ENCODE measurements at regions not wholly inside any gene's neighbourhood (a gene's known extent, or its start where the extent isn't known, plus 50 kb on each side); places are given as distances from the start of the nearest gene placed in this dataset.

GRCh38 chr5:124645396-124645795, 101.0 kb downstream of the ZNF608 start:
- no peak for DNase-seq (ENCODE audit: low read depth in 2 of 2)

- no peak for DNase-seq (ENCODE audit: low read depth in 2 of 2)
Measured at GRCh38 chr5:124644582-124644981, 101.9 kb downstream of the ZNF608 start.

GRCh38 chr5:124644138-124644537, 102.3 kb downstream of the ZNF608 start:
- DNase-seq (ENCODE audit: low read depth in 2 of 2), result no peak

DNA sequence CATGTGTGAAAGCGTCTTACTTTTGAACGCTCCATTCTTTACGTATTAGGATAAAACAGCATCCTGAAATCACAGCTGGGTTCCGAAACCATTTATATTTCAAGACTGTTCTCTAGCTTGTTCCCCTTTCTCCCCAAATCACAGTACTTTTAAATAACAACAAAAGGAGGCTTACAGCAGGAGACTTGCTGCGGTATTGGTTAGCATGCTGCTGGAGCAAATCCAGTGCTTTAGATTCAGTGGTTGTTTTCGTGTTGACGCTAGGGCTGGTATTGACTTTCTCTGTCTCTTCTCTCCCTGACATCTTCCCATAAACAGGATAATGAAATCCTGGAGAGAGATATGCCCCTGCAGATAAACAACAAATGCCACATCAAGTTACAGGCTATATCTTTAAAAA, 103.1 kb downstream of the ZNF608 start:
- no peak for DNase-seq (ENCODE audit: low read depth in 2 of 2)

DNA sequence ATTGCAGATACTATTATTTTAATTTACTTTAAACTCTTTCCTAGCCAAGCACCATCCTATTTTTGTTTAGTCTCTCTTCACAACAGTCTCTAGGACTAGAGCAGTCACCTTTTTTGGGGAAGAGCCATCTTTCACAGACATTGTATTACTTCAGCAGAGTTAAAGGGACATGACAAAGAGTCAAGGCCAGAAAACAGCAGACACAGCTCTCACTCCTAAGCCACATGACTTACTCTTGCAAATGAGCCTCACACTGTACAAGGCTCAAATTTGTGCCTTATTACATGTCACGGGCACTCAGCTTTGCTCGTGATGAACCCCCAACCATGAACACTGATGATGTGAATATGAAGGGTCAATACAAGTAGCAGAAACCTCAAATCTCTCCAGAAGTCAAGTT, 104.3 kb downstream of the ZNF608 start:
- DNase-seq (ENCODE audit: low read depth in 2 of 2), result no peak

DNA sequence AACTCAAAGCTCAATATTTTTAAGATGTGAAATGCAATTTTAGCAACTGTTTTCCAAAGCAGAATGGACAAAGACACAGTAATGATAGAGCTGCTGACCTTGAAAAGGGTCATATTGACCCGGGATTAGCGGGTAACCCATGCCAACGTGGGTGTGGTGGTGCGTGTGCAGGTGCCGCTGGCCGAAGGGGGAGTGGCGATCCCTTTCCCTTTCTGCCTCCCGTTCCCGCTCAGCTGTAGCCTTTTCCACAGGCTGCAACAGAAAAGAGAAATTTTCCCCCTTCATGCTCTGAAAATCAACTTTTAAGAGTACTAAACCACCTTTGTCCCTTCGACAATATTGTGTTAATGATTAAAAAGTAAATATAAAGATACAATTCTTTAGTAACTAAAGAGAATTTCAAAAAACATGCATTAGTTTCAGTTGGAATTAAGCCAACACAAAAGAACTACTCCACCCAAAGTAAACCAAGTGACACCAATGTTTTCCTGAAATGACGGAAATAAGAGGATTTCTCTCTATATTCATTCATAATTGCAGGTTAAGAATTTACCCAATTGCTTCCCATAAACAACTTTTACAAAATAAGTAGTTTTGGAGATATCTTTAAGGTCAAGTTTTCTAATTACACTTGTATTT, 105.2 kb downstream of the ZNF608 start:
- no peak for DNase-seq (ENCODE audit: low read depth in 2 of 2)

- no peak for DNase-seq (ENCODE audit: low read depth in 2 of 2)
Measured at GRCh38 chr5:124639095-124639665, 107.3 kb downstream of the ZNF608 start.

DNA sequence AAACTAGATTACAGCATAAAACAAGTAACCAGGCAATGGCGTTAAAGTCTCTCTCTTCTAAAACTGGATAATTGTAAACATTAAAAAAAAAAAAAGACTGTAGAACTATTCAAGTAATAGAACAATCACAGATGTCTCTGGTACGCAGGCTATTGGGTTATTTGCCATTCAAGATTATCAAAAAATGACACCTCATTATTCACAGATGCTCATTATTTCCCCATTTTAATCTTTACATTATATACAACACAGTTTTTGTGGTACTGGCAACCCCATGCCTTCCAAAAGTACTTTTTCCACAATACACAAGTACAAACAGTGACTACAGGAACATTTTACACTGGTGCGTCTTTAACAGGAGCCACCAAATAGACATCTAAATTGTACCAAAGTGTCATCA, 109.4 kb downstream of the ZNF608 start:
- no peak for DNase-seq (ENCODE audit: low read depth in 2 of 2)

GRCh38 chr5:124634741-124635323, 111.6 kb downstream of the ZNF608 start:
- DNase-seq (ENCODE audit: low read depth in 2 of 2), result no peak

DNA sequence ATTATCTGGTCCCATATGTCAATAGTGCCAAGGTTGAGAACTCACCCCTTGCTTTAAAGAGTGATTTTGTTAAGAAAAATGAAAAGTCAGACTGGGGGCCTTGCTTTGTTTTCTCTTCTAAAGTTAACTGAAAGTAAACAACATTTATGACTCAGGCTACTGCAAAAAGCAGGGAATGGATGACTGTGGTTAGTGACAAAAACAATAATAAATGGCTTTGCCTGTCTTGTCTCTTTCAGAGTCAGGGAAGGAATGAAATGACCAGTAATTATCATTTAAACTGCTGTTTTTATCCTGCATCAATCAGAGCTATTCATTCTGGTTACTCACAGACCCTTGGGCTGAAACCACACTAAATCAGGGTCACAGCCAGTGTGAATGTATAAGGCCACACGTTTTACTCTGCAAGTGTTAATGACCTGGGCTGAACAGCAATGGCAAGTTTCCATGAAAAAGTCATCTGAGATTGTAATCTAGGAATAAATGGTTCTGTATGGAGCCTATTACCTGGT, 112.2 kb downstream of the ZNF608 start:
- no peak for DNase-seq (ENCODE audit: low read depth in 2 of 2)

DNA sequence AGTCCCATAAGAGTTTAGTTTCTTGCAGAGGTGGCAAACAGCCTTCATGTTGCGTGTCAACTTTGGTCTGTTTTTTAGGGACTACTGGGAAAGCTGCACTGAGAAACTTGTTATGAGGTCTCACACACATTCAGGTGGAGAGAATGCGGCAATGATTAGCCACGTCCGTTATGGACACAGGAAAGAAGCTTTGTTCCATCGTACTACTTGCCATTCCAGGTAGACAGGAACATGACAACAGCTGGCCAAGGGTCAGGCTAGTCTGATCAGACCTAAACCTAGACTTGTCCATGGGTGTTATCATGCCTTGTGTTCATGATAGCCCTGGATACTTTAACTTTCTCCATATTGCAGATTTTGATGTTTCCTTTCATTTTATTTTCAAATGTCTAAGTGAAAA, 113.2 kb downstream of the ZNF608 start:
- no peak for DNase-seq (ENCODE audit: low read depth in 2 of 2)

DNA sequence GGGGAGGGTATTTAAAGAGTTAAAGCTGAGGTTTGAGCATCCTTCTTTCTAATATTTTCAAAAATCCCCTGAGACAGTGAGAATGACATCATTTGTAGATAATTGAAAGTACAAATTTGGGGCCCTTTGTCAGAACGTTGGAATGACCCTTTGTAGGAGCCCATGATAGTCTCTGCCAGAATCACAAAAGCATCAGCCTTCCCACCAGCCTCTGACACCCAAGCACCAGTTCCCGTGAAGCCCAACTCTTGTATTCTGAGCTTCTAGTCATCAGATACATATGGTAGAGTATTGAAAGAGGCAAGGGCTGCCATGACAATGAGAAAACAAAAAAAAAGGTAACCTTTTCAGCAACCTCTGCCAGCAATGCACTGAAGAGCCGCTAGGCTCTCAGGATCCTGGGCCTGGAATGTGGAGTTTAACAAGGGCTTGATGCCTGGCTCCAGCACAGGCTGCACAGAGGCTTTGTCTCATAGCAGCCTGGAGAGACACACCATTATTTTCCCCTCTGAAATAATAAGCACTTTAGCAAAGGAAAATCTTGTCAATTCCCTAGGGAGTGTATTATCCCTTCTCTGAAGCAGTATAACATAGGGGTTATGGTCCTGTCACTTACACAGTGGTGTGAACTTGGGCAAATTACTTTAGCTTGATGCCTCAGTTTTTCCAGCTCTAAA, 114.4 kb downstream of the ZNF608 start:
- DNase-seq (ENCODE audit: low read depth in 2 of 2), result no peak

DNA sequence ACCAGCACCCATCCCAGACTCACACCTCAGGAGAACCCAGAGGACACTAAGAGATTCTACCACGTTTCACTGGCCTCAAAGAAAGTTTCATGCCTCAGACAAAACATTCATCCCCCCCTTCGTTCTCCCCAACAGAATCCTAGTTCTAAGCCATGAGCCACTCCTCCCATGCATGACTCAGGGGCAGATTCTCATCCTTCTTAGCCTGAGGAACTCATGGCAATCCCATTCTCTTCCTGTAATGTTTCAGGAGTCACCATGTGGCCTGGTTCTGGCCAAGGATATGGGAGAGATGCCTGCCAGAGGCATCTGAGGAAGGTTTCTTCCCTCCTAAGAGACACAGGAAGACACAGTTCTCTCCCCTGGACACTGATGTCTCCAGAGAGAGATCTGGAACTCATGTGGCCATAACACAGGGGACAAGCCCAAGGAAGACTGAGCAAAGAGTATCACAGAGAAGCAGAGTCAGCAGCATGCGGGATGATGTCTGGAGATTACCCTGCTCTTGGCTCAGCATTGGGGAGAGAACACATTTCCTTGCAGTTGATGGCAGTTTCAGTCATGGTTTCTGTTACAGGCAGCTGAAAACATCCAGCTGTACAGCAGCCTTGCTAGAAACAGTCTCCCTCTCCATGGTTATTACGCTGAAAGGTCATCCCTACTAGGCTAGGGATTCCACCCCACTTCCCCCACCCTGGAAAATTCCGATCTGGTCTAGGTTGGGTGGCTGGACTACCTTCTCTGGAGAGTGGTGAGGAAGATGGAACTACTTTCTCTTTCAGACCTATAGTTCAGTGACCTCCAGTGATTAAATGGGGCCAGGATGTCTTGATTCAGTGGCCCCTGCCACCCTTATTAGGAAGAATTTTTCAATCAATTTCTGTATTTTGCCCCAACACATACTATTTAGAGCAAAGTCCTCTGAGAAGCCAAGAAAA, 115.4 kb downstream of the ZNF608 start:
- DNase-seq (ENCODE audit: low read depth in 2 of 2), result no peak

DNA sequence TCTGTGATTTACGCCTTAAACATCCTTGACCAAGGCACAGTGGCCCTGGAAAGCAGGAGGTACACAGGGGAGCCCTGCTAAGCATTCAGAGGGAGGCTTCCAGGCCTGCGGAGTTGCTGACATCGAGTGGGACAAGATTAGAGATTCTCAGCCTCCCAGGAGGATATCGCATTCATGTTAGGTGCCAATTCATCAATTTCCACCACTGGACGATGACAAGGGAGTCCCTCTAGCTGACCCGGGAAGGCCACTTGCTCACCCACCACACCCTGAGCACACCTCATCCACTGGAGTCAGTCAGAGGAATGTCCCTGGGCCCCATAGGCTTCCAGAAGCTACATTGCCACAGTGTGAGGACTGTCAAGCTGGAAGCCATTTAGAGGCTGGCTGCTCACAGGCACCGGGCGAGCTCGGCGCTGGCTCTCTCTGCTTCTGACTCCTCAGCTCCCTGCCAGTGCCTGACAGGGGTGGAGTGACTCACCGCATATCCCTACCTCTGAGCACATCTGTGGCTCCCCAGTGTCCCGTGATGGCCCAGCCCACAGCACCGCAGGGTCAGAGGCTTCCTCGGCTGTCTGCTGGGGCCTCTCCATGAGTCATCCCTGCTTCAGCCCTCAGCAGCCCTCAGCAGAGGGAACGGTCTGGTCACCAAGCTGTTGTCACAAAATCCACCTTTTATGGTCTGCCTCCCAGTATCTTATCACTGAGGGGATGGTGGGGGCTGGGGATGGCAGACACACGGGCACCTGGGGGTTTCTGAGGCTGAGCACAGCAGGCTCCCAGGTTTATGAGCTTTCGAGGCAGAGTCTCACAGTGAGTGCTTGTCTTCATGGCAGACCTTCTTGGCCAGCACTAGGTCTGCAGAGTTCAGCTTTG, 117.5 kb downstream of the ZNF608 start:
- DNase-seq (ENCODE audit: low read depth in 2 of 2), result no peak

DNA sequence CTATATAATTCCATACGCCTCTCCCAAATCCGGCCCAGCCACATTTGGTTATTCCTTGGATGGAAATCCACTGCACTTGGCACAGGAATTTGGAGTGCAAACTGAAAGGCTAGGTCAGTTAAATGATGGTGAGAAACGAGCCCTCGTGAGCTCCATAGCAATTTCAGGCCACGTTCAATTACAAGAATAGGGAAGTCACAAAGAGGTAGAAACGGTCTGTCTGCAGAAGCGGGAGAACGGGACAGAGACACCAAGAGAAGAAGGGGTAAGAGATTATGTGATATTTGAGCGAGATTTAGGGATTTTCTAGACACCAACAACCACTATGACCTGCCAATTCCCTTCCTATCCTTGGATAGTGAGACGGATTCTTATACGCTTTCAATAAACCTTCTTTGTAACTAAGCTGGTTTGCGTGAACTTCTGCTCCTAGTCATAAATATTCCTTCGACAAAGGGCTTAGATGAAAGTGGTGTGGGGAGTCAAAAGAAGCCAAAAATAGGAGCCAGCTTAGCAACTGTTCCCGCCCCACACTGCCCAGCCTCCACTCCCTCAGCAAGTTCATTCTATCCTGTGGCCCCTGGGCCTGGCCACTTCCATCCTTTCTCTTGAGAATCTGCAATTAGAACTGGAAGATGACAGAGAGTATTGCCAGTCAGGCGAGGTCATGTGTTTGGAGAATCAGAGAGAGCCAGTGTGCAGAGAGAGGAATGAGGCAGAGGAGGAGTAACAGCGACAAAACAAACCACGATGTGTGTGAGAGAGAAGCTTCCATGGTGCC, 118.4 kb downstream of the ZNF608 start:
- DNase-seq (ENCODE audit: low read depth in 2 of 2), result no peak

DNA sequence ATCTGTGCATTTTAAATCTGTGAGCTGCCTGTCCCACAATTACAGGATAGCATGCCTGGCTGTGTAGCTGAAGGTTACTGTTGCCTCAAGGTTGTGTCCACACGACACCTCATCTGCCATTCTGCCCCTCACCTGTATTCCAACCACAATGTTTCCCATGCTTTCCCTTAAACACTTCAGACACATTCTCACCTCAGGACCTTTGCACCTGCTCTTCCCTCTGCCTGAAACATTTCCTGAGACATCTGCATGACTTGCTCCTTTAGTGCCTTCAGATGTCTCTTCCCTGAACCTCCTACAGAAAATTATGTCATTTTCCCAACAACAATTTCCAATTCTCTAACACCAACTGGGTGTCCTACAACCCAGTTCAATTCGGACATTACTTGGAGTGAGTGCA, 120.4 kb downstream of the ZNF608 start:
- DNase-seq (ENCODE audit: low read depth in 2 of 2), result no peak

DNA sequence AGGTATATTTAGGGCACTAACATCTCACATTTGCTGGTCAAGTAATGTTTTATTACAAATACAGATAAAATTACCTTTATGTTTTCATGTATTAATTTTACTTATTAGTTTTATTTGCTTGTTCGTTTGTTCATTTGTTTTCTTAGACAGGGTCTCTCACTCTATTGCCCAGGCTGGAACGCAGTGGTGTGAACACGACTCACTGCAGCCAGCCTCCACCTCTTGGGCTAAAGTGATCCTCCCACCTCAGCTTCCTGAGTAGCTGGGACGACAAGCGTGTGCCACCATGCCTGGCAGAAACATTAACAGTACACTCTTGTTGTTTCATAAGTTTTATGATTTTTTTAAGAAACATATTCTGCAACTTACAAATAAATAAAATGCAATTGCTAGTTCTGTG, 123.2 kb downstream of the ZNF608 start:
- no peak for DNase-seq (ENCODE audit: low read depth in 2 of 2)

DNA sequence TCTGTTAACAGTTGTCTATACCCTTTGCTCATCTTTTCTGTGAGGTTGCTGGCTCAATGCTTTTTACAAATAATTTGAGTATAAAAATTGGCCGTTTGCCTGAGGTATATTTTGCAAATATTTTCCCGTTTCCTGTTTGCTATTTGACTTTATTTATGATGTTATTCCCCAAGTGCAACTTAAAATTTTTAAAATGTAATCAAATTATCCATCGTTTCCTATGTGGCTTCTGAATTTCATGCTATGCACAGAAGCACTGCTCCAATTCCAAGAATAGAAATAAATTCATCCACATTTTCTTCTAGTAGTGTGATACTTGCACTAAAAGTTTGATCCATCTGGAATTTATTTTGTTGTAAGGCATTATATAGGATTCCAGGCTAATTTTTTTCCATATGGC, 123.6 kb downstream of the ZNF608 start:
- DNase-seq (ENCODE audit: low read depth in 2 of 2), result no peak

DNA sequence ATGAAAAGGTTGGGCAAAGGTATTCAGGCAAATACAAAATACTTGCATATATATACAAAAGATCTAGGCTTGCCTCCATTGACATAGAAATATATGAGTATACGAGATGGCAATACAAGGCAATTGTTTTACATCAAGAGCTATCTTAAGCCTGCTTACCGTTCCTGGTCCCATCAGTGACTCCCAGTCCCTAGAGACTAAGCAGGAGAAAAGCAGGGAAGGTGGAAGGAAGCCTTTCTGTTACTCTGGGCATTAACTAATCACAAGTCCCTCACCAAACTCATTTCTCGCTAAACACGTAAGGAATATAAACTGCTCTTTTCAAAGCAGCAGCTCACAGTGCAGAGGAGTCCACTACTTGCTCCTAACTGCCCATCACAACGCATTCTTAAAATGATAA, 125.2 kb downstream of the ZNF608 start:
- DNase-seq (ENCODE audit: low read depth in 2 of 2), result no peak

- DNase-seq (ENCODE audit: low read depth in 2 of 2), result no peak
Measured at GRCh38 chr5:124620743-124621142, 125.7 kb downstream of the ZNF608 start.

All from stimulated activated CD8-positive, alpha-beta memory T cell treated with anti-CD3 and anti-CD28 coated beads, Interleukin-7, amount 100 ng/mL, for 4 hours (primary cell).